ENCODE measurements at regions not wholly inside any gene's neighbourhood (a gene's known extent, or its start where the extent isn't known, plus 50 kb on each side); places are given as distances from the start of the nearest gene placed in this dataset.

- Histone ChIP-seq H3K4me1 (ENCODE audit: control insufficient read depth in 2 of 2, insufficient read depth in 1 of 2, low read depth in 1 of 2, low read length in 2 of 2) (no peaks in the 10 kb centered on the region), H3K4me3 (ENCODE audit: low read length in 2 of 2) (no peak overlapping the region), H2AFZ (ENCODE audit: low read length) (no peak overlapping the region), H2BK120ac (ENCODE audit: low read depth, low read length) (no peak overlapping the region), H3K36me3 (replicated peaks in 1 of 2; ENCODE audit: control insufficient read depth in 2 of 2, insufficient read depth in 2 of 2, low read length in 2 of 2) (no peaks in the 10 kb centered on the region), H3K18ac (ENCODE audit: low read length) (no peak overlapping the region), H3K27me3 (ENCODE audit: control insufficient read depth in 3 of 3, insufficient read depth in 3 of 3, low read depth in 1 of 3, low read length in 3 of 3) (no peaks in the 10 kb centered on the region), H3K4ac (ENCODE audit: low read length) (no peak overlapping the region), H2BK15ac (ENCODE audit: low read length) (no peak overlapping the region), H3K4me2 (ENCODE audit: insufficient read depth, low read length, poor library complexity, severe bottlenecking) (no peak overlapping the region), H3K14ac (ENCODE audit: low read length) (no peak overlapping the region), H3K79me1 (ENCODE audit: low read depth, low read length) (no peaks in the 10 kb centered on the region), H4K91ac (ENCODE audit: low read depth, low read length, poor library complexity) (no peak overlapping the region), H3K9ac (ENCODE audit: low read depth, low read length, poor library complexity) (no peak overlapping the region), H2AK5ac (ENCODE audit: low read depth, low read length) (no peak overlapping the region), H2BK5ac (ENCODE audit: low read length) (no peak overlapping the region), H3K23ac (ENCODE audit: low read depth, low read length, poor library complexity) (no peak overlapping the region), H3K27ac (replicated peaks; ENCODE audit: low read length) (no peak overlapping the region), H3K9me3 (replicated peaks in 1 of 2; ENCODE audit: control insufficient read depth in 2 of 2, insufficient read depth in 1 of 2, low read depth in 1 of 2, low read length in 2 of 2) (peaks cover 0 to 11% of the 10 kb centered on the region in 2 donors), H2BK12ac (ENCODE audit: low read length) (no peak overlapping the region), H4K8ac (ENCODE audit: low read depth, low read length) (no peak overlapping the region)
- DNase-seq (ENCODE audit: low spot score) = no peak
- no CpG with 5 or more reads among the region's 6 CpGs for WGBS, 2 donors (ENCODE audit: extremely low coverage in 2 of 2, insufficient read length in 2 of 2, insufficient replicate concordance in 1 of 2)
Measured at GRCh38 chr1:5376538-5377247, 615.5 kb downstream of the NPHP4 start.

- H2AK5ac ChIP-seq (ENCODE audit: low read depth, low read length) = no peak overlapping the region
- H3K27me3 ChIP-seq (ENCODE audit: control insufficient read depth in 3 of 3, insufficient read depth in 3 of 3, low read depth in 1 of 3, low read length in 3 of 3) = no peaks in the 10 kb centered on the region
- H4K8ac ChIP-seq (ENCODE audit: low read depth, low read length) = no peak overlapping the region
- no peak for DNase-seq (ENCODE audit: low spot score)
- H3K36me3 ChIP-seq (replicated peaks in 1 of 2; ENCODE audit: control insufficient read depth in 2 of 2, insufficient read depth in 2 of 2, low read length in 2 of 2) = no peaks in the 10 kb centered on the region
- WGBS, 2 donors (ENCODE audit: extremely low coverage in 2 of 2, insufficient read length in 2 of 2, insufficient replicate concordance in 1 of 2) = no CpG with 5 or more reads among the region's 6 CpGs
- H3K18ac ChIP-seq (ENCODE audit: low read length) = no peak overlapping the region
- no peaks in the 10 kb centered on the region for H3K4me1 ChIP-seq (ENCODE audit: control insufficient read depth in 2 of 2, insufficient read depth in 1 of 2, low read depth in 1 of 2, low read length in 2 of 2)
- no peak overlapping the region for H3K23ac ChIP-seq (ENCODE audit: low read depth, low read length, poor library complexity)
- no peak overlapping the region for H2AFZ ChIP-seq (ENCODE audit: low read length)
- H3K14ac ChIP-seq (ENCODE audit: low read length) = no peak overlapping the region
- no peak overlapping the region for H3K9ac ChIP-seq (ENCODE audit: low read depth, low read length, poor library complexity)
- H3K4ac ChIP-seq (ENCODE audit: low read length) = no peak overlapping the region
- peaks cover 0 to 11% of the 10 kb centered on the region in 2 donors for H3K9me3 ChIP-seq (replicated peaks in 1 of 2; ENCODE audit: control insufficient read depth in 2 of 2, insufficient read depth in 1 of 2, low read depth in 1 of 2, low read length in 2 of 2)
- no peak overlapping the region for H3K4me2 ChIP-seq (ENCODE audit: insufficient read depth, low read length, poor library complexity, severe bottlenecking)
- no peak overlapping the region for H2BK12ac ChIP-seq (ENCODE audit: low read length)
- H3K4me3 ChIP-seq (ENCODE audit: low read length in 2 of 2) = no peak overlapping the region
- no peak overlapping the region for H4K91ac ChIP-seq (ENCODE audit: low read depth, low read length, poor library complexity)
- H3K27ac ChIP-seq (replicated peaks; ENCODE audit: low read length) = no peak overlapping the region
- H3K79me1 ChIP-seq (ENCODE audit: low read depth, low read length) = no peaks in the 10 kb centered on the region
- no peak overlapping the region for H2BK120ac ChIP-seq (ENCODE audit: low read depth, low read length)
- H2BK15ac ChIP-seq (ENCODE audit: low read length) = no peak overlapping the region
- no peak overlapping the region for H2BK5ac ChIP-seq (ENCODE audit: low read length)
Measured at GRCh38 chr1:5375481-5375880, 616.7 kb downstream of the NPHP4 start.

- peaks cover 0 to 11% of the 10 kb centered on the region in 2 donors for H3K9me3 ChIP-seq (replicated peaks in 1 of 2; ENCODE audit: control insufficient read depth in 2 of 2, insufficient read depth in 1 of 2, low read depth in 1 of 2, low read length in 2 of 2)
- H2BK120ac ChIP-seq (ENCODE audit: low read depth, low read length) = no peak overlapping the region
- no CpG with 5 or more reads among the region's 4 CpGs for WGBS, 2 donors (ENCODE audit: extremely low coverage in 2 of 2, insufficient read length in 2 of 2, insufficient replicate concordance in 1 of 2)
- no peak overlapping the region for H4K8ac ChIP-seq (ENCODE audit: low read depth, low read length)
- no peak overlapping the region for H2BK5ac ChIP-seq (ENCODE audit: low read length)
- no peaks in the 10 kb centered on the region for H3K36me3 ChIP-seq (replicated peaks in 1 of 2; ENCODE audit: control insufficient read depth in 2 of 2, insufficient read depth in 2 of 2, low read length in 2 of 2)
- no peak overlapping the region for H3K18ac ChIP-seq (ENCODE audit: low read length)
- DNase-seq (ENCODE audit: low spot score) = no peak
- no peak overlapping the region for H3K9ac ChIP-seq (ENCODE audit: low read depth, low read length, poor library complexity)
- no peak overlapping the region for H3K27ac ChIP-seq (replicated peaks; ENCODE audit: low read length)
- no peak overlapping the region for H3K4ac ChIP-seq (ENCODE audit: low read length)
- no peaks in the 10 kb centered on the region for H3K79me1 ChIP-seq (ENCODE audit: low read depth, low read length)
- H3K4me3 ChIP-seq (ENCODE audit: low read length in 2 of 2) = no peak overlapping the region
- H3K4me1 ChIP-seq (ENCODE audit: control insufficient read depth in 2 of 2, insufficient read depth in 1 of 2, low read depth in 1 of 2, low read length in 2 of 2) = no peaks in the 10 kb centered on the region
- H3K4me2 ChIP-seq (ENCODE audit: insufficient read depth, low read length, poor library complexity, severe bottlenecking) = no peak overlapping the region
- H4K91ac ChIP-seq (ENCODE audit: low read depth, low read length, poor library complexity) = no peak overlapping the region
- H3K23ac ChIP-seq (ENCODE audit: low read depth, low read length, poor library complexity) = no peak overlapping the region
- H3K27me3 ChIP-seq (ENCODE audit: control insufficient read depth in 3 of 3, insufficient read depth in 3 of 3, low read depth in 1 of 3, low read length in 3 of 3) = no peaks in the 10 kb centered on the region
- H2BK12ac ChIP-seq (ENCODE audit: low read length) = no peak overlapping the region
- no peak overlapping the region for H2BK15ac ChIP-seq (ENCODE audit: low read length)
- H2AFZ ChIP-seq (ENCODE audit: low read length) = no peak overlapping the region
- H2AK5ac ChIP-seq (ENCODE audit: low read depth, low read length) = no peak overlapping the region
- no peak overlapping the region for H3K14ac ChIP-seq (ENCODE audit: low read length)
Measured at GRCh38 chr1:5374192-5374591, 618.0 kb downstream of the NPHP4 start.

- Histone ChIP-seq H4K8ac (ENCODE audit: low read depth, low read length) (no peak overlapping the region), H3K9ac (ENCODE audit: low read depth, low read length, poor library complexity) (no peak overlapping the region), H3K36me3 (replicated peaks in 1 of 2; ENCODE audit: control insufficient read depth in 2 of 2, insufficient read depth in 2 of 2, low read length in 2 of 2) (no peaks in the 10 kb centered on the region), H3K79me1 (ENCODE audit: low read depth, low read length) (no peaks in the 10 kb centered on the region), H3K14ac (ENCODE audit: low read length) (no peak overlapping the region), H3K4me3 (ENCODE audit: low read length in 2 of 2) (no peak overlapping the region), H2BK12ac (ENCODE audit: low read length) (no peak overlapping the region), H2AFZ (ENCODE audit: low read length) (no peak overlapping the region), H3K4me1 (ENCODE audit: control insufficient read depth in 2 of 2, insufficient read depth in 1 of 2, low read depth in 1 of 2, low read length in 2 of 2) (peaks cover 0 to 2% of the 10 kb centered on the region in 2 donors), H2BK15ac (ENCODE audit: low read length) (no peak overlapping the region), H2BK5ac (ENCODE audit: low read length) (no peak overlapping the region), H3K27ac (replicated peaks; ENCODE audit: low read length) (no peak overlapping the region), H3K27me3 (ENCODE audit: control insufficient read depth in 3 of 3, insufficient read depth in 3 of 3, low read depth in 1 of 3, low read length in 3 of 3) (no peaks in the 10 kb centered on the region), H3K4me2 (ENCODE audit: insufficient read depth, low read length, poor library complexity, severe bottlenecking) (no peak overlapping the region), H2BK120ac (ENCODE audit: low read depth, low read length) (no peak overlapping the region), H4K91ac (ENCODE audit: low read depth, low read length, poor library complexity) (no peak overlapping the region), H3K18ac (ENCODE audit: low read length) (no peak overlapping the region), H3K23ac (ENCODE audit: low read depth, low read length, poor library complexity) (no peak overlapping the region), H3K4ac (ENCODE audit: low read length) (no peak overlapping the region), H3K9me3 (replicated peaks in 1 of 2; ENCODE audit: control insufficient read depth in 2 of 2, insufficient read depth in 1 of 2, low read depth in 1 of 2, low read length in 2 of 2) (peaks cover 0 to 11% of the 10 kb centered on the region in 2 donors), H2AK5ac (ENCODE audit: low read depth, low read length) (no peak overlapping the region)
- no CpG with 5 or more reads among the region's 4 CpGs for WGBS, 2 donors (ENCODE audit: extremely low coverage in 2 of 2, insufficient read length in 2 of 2, insufficient replicate concordance in 1 of 2)
- no peak for DNase-seq (ENCODE audit: low spot score)
Measured at GRCh38 chr1:5373281-5373680, 618.9 kb downstream of the NPHP4 start.
